SU-DHL-6 (cell line): ENCODE measurements at regions not wholly inside any gene's neighbourhood (a gene's known extent, or its start where the extent isn't known, plus 50 kb on each side); places are given as distances from the start of the nearest gene placed in this dataset.

Experiments used
- H2AFZ ChIP-seq: fragments of 200-600 bp; sonication (generic); 2 replicates; pipeline ENCODE4 v1.6.1; 2014; ENCODE audit warnings: low read depth, mild to moderate bottlenecking, moderate library complexity, mixed read lengths, antibody characterized with exemption, low read length; ENCODE audit not compliant: severe bottlenecking
- H3F3A ChIP-seq: fragments of 200-600 bp; shearing (Covaris generic); 2 replicates; pipeline ENCODE4 v1.6.0; 2016; ENCODE audit warnings: antibody characterized with exemption, mild to moderate bottlenecking; ENCODE audit not compliant: insufficient read depth
- H3K27ac ChIP-seq: fragments of 200-600 bp; sonication (generic); 2 replicates; pipeline ENCODE4 v1.5.1; 2016; ENCODE audit warnings: low read depth, mild to moderate bottlenecking, low read length, moderate library complexity, mixed read lengths
- H3K27me3 ChIP-seq: fragments of 200-600 bp; sonication (generic), shearing (Covaris generic); 2 replicates; pipeline ENCODE4 v1.6.0; 2014; ENCODE audit warnings: mild to moderate bottlenecking, low read length
- H3K36me3 ChIP-seq: fragments of 200-600 bp; sonication (generic); 2 replicates; pipeline ENCODE4 v1.6.1; 2014; ENCODE audit warnings: mild to moderate bottlenecking, low read length, mixed read lengths
- H3K4me2 ChIP-seq: fragments of 300-600, 200-600 bp; shearing (Covaris generic), sonication (generic); 2 replicates; pipeline ENCODE4 v1.6.0; 2014; ENCODE audit warnings: low read length, low read depth, mild to moderate bottlenecking; ENCODE audit not compliant: poor library complexity, severe bottlenecking
- H3K4me3 ChIP-seq: fragments of 200-600 bp; sonication (generic); 2 replicates; pipeline ENCODE4 v1.5.1; 2014; ENCODE audit warnings: antibody characterized with exemption, low read length, mild to moderate bottlenecking, mixed read lengths; ENCODE audit not compliant: insufficient read depth, poor library complexity, severe bottlenecking
- H3K79me2 ChIP-seq: fragments of 200-600 bp; sonication (generic); 2 replicates; pipeline ENCODE4 v1.6.1; 2014; ENCODE audit warnings: mild to moderate bottlenecking, low read length, moderate library complexity; ENCODE audit not compliant: insufficient read depth
- H3K9ac ChIP-seq: fragments of 200-600 bp; sonication (generic); 2 replicates; pipeline ENCODE4 v1.7.0; 2014; ENCODE audit warnings: mild to moderate bottlenecking, low read length
- H3K9me2 ChIP-seq: fragments of 200-600 bp; sonication (generic); replicated peaks from 2 replicates; pipeline ENCODE4 v1.6.1; 2014; ENCODE audit warnings: low read length; ENCODE audit not compliant: insufficient read depth
- H3K9me3 ChIP-seq: fragments of 200-600 bp; sonication (generic); 2 replicates; pipeline ENCODE4 v1.6.1; 2014; ENCODE audit warnings: low read length, mixed read lengths; ENCODE audit not compliant: insufficient read depth
- H4K20me1 ChIP-seq: fragments of 200-600 bp; sonication (generic); 2 replicates; pipeline ENCODE4 v1.6.1; 2014; ENCODE audit warnings: low read depth, mild to moderate bottlenecking, antibody characterized with exemption, low read length, moderate library complexity, mixed read lengths
- EZH2phosphoT487 ChIP-seq: fragments of 200-600 bp; sonication (generic), shearing (Covaris generic); conservative IDR thresholded peaks from 2 replicates; pipeline ENCODE4 v1.6.1; 2018; ENCODE audit warnings: mild to moderate bottlenecking, antibody characterized with exemption, low read length, moderate library complexity, mixed read lengths
- TF ChIP-seq, protein P1 (sequence below): fragments of 200-600 bp; sonication (generic); IDR thresholded peaks from one replicate; pipeline ENCODE4 v1.5.1; 2017; ENCODE audit warnings: antibody characterized with exemption, mild to moderate bottlenecking, low read length, moderate library complexity; ENCODE audit not compliant: insufficient read depth, poor library complexity, severe bottlenecking

DNA sequence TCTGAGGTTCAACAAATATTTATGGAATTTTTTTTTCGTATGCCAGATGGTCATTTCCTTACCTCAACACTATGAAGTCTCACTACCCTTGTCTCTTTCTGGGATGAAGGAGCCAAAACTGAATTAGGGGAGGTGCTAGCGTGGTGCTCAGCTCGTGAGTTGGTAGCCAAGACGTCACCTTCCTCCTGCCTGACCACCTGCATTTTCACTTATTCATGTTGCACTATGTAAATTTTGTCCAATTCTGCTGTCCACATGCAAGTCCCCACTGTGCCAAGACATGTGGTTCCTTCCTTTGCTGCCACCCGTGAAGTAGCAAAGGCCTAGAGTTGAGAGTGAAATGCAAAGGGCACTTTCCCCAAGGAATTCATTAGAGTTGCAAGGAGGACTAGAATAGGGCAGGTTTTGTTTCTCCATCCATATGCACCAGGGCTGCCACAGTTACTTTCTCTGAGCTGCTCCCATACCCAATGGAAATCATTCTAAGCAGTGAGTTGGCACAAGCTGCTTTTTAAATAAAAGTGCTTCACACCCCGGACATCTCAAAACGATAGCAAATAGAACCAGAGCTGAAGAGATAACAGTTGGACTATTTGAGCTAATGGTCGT is 591.3 kb upstream of the NOX3 start:
- no peak for TF ChIP-seq EZH2phosphoT487
- TF ChIP-seq, protein P1, sequence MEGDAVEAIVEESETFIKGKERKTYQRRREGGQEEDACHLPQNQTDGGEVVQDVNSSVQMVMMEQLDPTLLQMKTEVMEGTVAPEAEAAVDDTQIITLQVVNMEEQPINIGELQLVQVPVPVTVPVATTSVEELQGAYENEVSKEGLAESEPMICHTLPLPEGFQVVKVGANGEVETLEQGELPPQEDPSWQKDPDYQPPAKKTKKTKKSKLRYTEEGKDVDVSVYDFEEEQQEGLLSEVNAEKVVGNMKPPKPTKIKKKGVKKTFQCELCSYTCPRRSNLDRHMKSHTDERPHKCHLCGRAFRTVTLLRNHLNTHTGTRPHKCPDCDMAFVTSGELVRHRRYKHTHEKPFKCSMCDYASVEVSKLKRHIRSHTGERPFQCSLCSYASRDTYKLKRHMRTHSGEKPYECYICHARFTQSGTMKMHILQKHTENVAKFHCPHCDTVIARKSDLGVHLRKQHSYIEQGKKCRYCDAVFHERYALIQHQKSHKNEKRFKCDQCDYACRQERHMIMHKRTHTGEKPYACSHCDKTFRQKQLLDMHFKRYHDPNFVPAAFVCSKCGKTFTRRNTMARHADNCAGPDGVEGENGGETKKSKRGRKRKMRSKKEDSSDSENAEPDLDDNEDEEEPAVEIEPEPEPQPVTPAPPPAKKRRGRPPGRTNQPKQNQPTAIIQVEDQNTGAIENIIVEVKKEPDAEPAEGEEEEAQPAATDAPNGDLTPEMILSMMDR = no peak
- Histone ChIP-seq H3K36me3 (no peaks in the 10 kb centered on the region), H3K9me3 (no peaks in the 10 kb centered on the region), H3F3A (no peaks in the 10 kb centered on the region), H4K20me1 (no peaks in the 10 kb centered on the region), H3K9me2 (no peaks in the 10 kb centered on the region), H2AFZ (no peak overlapping the region), H3K9ac (no peak overlapping the region), H3K4me2 (no peak overlapping the region), H3K4me3 (no peak overlapping the region), H3K79me2 (no peaks in the 10 kb centered on the region), H3K27ac (no peak overlapping the region), H3K27me3 (no peaks in the 10 kb centered on the region)

DNA sequence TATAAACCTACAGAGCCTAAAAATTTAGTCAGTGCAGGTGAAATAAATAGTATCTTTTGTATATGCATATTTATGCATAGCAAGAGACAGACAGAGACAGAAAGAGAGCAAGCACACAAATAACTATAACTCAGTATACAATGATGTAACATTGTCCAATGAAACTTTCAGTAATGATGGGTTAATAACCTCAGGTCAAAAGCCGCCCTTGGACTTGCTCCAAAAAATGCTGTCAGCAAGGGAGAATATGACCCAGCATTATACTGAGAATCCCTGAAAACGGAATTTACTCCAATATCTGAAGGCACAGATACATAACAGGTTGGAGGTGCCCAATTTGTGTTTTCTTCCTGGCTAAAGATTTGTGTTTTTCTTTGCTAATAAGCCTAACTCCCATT is 590.6 kb upstream of the NOX3 start:
- H3K9ac ChIP-seq = no peak overlapping the region
- no peaks in the 10 kb centered on the region for H3K79me2 ChIP-seq
- H3K9me3 ChIP-seq = no peaks in the 10 kb centered on the region
- H4K20me1 ChIP-seq = no peaks in the 10 kb centered on the region
- no peaks in the 10 kb centered on the region for H3F3A ChIP-seq
- no peak overlapping the region for H3K4me3 ChIP-seq
- no peak for TF ChIP-seq EZH2phosphoT487
- TF ChIP-seq, protein P1 = no peak
- no peak overlapping the region for H3K4me2 ChIP-seq
- no peaks in the 10 kb centered on the region for H3K27me3 ChIP-seq
- no peak overlapping the region for H2AFZ ChIP-seq
- no peaks in the 10 kb centered on the region for H3K9me2 ChIP-seq
- H3K36me3 ChIP-seq = no peaks in the 10 kb centered on the region
- no peak overlapping the region for H3K27ac ChIP-seq

DNA sequence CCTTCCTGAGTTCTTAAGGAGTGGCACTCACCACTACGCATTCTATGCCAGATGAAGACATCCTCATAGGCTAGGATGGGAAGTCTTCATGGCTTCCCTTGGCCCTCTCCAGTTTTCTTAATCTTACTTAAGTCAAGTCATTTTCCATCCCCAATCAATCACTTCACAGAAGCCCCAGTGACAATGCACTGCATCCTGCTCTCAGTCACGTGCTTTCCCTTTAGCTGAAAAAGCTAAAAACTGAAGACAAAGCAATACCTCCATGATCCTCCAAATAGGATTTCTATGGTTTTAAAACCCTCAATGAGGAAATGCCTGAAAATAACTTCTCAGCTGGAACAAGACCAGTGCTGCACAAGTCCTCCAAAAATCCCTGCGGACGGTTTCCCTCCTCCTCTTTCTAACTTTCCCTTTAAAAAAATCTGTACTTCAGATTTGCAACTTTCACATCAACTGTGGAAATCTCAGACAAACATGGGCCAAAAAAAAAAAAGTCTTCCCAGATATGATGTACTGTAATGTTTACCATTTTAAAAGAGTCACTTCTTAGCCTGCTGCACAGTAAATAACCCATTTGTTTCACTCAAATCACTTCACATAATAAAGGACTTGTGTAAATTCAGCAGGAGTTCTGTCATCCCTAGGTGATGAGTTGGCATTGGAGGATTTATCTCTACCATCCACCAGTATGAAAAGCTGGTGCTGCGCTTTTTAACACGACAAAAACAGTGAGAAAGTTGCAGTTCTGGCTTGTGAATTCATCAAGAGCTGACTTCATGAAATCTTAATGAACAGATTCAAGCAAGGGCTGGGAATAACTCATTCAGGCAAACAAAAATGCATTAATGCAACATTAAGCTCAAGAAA is 590.0 kb upstream of the NOX3 start:
- no peak overlapping the region for H3K4me2 ChIP-seq
- H3F3A ChIP-seq = no peaks in the 10 kb centered on the region
- H4K20me1 ChIP-seq = no peaks in the 10 kb centered on the region
- no peak overlapping the region for H3K9ac ChIP-seq
- no peaks in the 10 kb centered on the region for H3K79me2 ChIP-seq
- H3K36me3 ChIP-seq = no peaks in the 10 kb centered on the region
- no peak overlapping the region for H2AFZ ChIP-seq
- no peak overlapping the region for H3K4me3 ChIP-seq
- no peak overlapping the region for H3K27ac ChIP-seq
- H3K9me2 ChIP-seq = no peaks in the 10 kb centered on the region
- H3K9me3 ChIP-seq = no peaks in the 10 kb centered on the region
- TF ChIP-seq, protein P1 = no peak
- no peak for TF ChIP-seq EZH2phosphoT487
- no peaks in the 10 kb centered on the region for H3K27me3 ChIP-seq
